Ectodermal cell (in vitro differentiated cells): ENCODE measurements at regions not wholly inside any gene's neighbourhood (a gene's known extent, or its start where the extent isn't known, plus 50 kb on each side); places are given as distances from the start of the nearest gene placed in this dataset.

Experiments used
- H3K27ac ChIP-seq: 2 replicates; pipeline ENCODE4 v1.7.0; 2013; ENCODE audit warnings: mild to moderate bottlenecking, low read depth, low read length; ENCODE audit not compliant: insufficient read depth, poor library complexity, severe bottlenecking
- H3K27me3 ChIP-seq: 2 replicates; pipeline ENCODE4 v1.7.0; 2013; ENCODE audit warnings: mild to moderate bottlenecking, low read length; ENCODE audit not compliant: insufficient read depth, control insufficient read depth, poor library complexity, severe bottlenecking
- H3K36me3 ChIP-seq: one replicate; pipeline ENCODE4 v1.7.0; 2013; ENCODE audit warnings: low read length; ENCODE audit not compliant: control insufficient read depth, insufficient read depth
- H3K4me1 ChIP-seq: one replicate; pipeline ENCODE4 v1.7.0; 2013; ENCODE audit warnings: low read length; ENCODE audit not compliant: control insufficient read depth, insufficient read depth
- H3K4me3 ChIP-seq: 2 replicates; pipeline ENCODE4 v1.7.0; 2013; ENCODE audit warnings: low read depth, low read length, control low read depth; ENCODE audit not compliant: insufficient read depth
- H3K9me3 ChIP-seq: 2 replicates; pipeline ENCODE4 v1.7.0; 2013; ENCODE audit warnings: mild to moderate bottlenecking, low read length, moderate library complexity; ENCODE audit not compliant: control insufficient read depth
- WGBS, 2 experiments: methylation state at CpG; one replicate each; pipeline ENCODE4 v1.1.7; 2013; ENCODE audit warnings: missing lambda C conversion rate in 2 of 2; 5-methylcytosine and 5-hydroxymethylcytosine counted together

DNA sequence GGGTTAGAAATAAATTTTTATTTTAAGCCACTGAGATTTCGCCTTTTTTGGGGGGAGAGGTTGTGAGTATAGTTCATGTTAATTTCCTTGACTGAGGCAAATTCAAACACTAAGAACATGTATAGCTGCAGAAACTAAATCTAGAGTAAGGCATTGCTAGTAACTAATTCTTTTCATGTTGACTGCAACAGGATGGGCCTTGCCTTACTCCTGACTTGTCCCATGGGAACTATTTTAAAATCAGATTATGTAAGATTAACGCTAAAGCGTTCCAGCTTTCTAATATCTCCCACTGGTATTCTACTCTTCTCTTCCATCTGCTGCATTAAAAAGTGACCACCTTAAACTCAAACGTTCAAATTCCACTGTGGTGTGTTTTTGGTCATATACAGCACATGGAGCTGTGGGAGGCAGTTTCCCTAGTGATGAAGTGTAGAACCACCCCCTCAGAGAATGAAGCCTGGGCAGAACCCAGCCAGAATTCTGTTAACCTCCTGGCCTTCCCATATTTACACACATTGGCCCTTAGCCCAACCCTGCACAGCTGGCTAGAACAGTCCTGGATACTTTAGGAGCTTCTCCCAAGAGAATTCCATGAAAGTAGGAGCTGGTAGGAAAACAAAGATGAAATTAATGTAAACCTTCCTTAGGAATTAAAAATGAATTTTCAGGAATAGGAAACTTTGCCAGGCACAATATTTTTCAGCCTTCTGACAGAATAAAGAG is 687.8 kb downstream of the SLC4A3 start:
- Histone ChIP-seq H3K27me3 (no peaks in the 10 kb centered on the region), H3K9me3 (no peaks in the 10 kb centered on the region), H3K36me3 (no peaks in the 10 kb centered on the region), H3K4me1 (no peaks in the 10 kb centered on the region), H3K4me3 (no peak overlapping the region), H3K27ac (no peak overlapping the region)
- 93 to 100% methylated on average over 3 to 4 of the region's 4 CpGs for WGBS, 2 experiments

- H3K36me3 ChIP-seq = no peaks in the 10 kb centered on the region
- no peak overlapping the region for H3K27ac ChIP-seq
- 73 to 83% methylated on average over 1 to 2 of the region's 2 CpGs for WGBS, 2 experiments
These were observed 690.6 kb downstream of the SLC4A3 start for GRCh38 chr2:220318037-220318436.

GRCh38 chr2:220318508-220318907 is 691.1 kb downstream of the SLC4A3 start:
- no peaks in the 10 kb centered on the region for H3K9me3 ChIP-seq
- H3K4me1 ChIP-seq = no peaks in the 10 kb centered on the region
- H3K27me3 ChIP-seq = no peaks in the 10 kb centered on the region
- H3K27ac ChIP-seq = no peak overlapping the region
- 57 to 62% methylated on average over 1 of the region's 1 CpG for WGBS, 2 experiments
- H3K4me3 ChIP-seq = no peak overlapping the region
- H3K36me3 ChIP-seq = no peaks in the 10 kb centered on the region

More at GRCh38 chr2:220318037-220318436, 690.6 kb downstream of the SLC4A3 start:
- no peaks in the 10 kb centered on the region for H3K4me1 ChIP-seq
- H3K27me3 ChIP-seq = no peaks in the 10 kb centered on the region
- H3K9me3 ChIP-seq = no peaks in the 10 kb centered on the region
- H3K4me3 ChIP-seq = no peak overlapping the region

DNA sequence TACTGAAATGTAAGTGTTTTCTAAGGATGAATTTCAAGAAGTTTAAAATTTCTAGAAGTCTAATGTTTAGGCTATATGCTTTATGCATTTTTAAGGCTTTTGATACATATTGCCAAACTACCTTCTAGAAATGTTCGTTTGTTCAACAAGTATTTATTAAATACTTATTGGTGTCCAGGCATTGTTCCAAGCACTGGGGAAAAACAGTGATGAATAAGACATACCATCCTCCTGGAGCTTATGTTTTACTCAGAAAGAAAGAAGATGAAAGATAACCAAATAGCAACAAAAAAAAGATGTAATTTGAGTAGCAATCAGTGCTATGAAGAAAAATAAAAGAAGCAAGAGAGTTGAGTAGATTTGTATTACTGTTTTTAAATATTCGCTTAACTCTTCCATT is 692.9 kb downstream of the SLC4A3 start:
- Histone ChIP-seq H3K9me3 (no peaks in the 10 kb centered on the region), H3K27me3 (no peaks in the 10 kb centered on the region), H3K27ac (no peak overlapping the region), H3K36me3 (no peaks in the 10 kb centered on the region), H3K4me3 (no peak overlapping the region), H3K4me1 (no peaks in the 10 kb centered on the region)
- 100% methylated on average over 1 of the region's 2 CpGs for WGBS, 2 experiments

- Histone ChIP-seq H3K4me1 (no peaks in the 10 kb centered on the region), H3K9me3 (no peaks in the 10 kb centered on the region), H3K36me3 (no peaks in the 10 kb centered on the region), H3K27me3 (no peaks in the 10 kb centered on the region), H3K27ac (no peak overlapping the region), H3K4me3 (no peak overlapping the region)
- 96 to 100% methylated on average over 1 of the region's 1 CpG for WGBS, 2 experiments
These were observed 705.5 kb downstream of the SLC4A3 start for GRCh38 chr2:220332886-220333285.

DNA sequence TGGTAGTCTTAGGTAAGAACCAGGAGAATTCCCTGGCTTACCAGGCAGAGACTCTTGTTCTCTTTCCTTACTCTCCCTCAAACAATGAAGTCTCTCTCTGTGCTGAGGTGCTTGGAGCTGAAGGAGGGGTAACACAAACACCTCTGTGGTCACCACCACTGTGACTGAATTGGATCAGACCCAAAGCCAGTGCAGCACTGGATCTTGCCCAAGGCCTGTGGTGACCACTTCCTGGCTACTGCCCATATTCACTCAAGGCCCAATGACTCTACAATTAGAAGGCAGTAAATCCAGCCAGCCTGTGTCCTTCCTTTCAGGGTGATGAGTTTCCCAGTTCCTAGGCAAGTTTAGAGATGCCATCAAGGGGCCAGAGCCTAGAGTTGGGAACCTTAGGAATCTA is 706.8 kb downstream of the SLC4A3 start:
- no peaks in the 10 kb centered on the region for H3K4me1 ChIP-seq
- H3K27ac ChIP-seq = no peak overlapping the region
- H3K4me3 ChIP-seq = no peak overlapping the region
- no peaks in the 10 kb centered on the region for H3K9me3 ChIP-seq
- H3K36me3 ChIP-seq = no peaks in the 10 kb centered on the region
- no peaks in the 10 kb centered on the region for H3K27me3 ChIP-seq

DNA sequence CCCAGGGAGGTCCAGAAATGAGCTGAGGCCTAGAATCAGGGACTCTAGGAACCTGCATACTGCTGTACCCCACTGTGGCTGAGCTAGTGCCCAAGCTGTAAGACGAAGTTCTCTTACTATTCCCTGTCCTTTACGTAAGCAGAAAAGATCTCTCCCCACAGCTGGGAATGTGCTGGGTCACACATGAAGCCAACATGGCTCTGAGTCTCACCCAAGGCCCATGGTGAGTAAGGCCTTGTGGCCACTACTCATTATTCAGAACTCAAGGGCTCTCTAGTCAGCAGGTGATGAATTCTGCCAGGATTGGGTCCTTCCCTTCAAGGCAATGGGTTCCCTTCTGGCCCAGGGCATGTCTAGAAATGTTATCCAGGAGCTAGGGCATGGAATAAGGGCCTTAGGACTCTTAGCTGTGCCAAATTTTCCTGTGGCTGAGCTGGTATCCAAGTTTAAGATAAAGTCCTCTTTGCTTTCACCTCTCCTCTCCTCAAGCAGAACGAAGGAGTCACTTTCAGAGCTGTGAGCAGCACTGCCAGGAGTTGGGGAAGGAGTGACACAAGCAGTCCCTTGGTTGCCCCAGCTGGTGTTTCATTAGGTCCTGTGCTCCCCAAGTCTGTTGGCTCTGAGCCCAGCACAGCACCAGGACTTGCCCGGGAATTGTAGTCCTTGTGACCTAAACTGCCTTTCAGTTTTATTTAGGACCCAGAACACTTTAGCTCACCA is 707.6 kb downstream of the SLC4A3 start:
- Histone ChIP-seq H3K27me3 (no peaks in the 10 kb centered on the region), H3K9me3 (no peaks in the 10 kb centered on the region), H3K4me1 (no peaks in the 10 kb centered on the region), H3K4me3 (no peak overlapping the region), H3K36me3 (no peaks in the 10 kb centered on the region), H3K27ac (no peak overlapping the region)
- WGBS, 2 experiments = 70 to 80% methylated on average over 4 of the region's 4 CpGs

- Histone ChIP-seq H3K9me3 (no peaks in the 10 kb centered on the region), H3K27ac (no peak overlapping the region), H3K4me1 (no peaks in the 10 kb centered on the region), H3K36me3 (no peaks in the 10 kb centered on the region), H3K27me3 (no peaks in the 10 kb centered on the region), H3K4me3 (no peak overlapping the region)
- 83 to 88% methylated on average over 4 of the region's 4 CpGs for WGBS, 2 experiments
These were observed 708.1 kb downstream of the SLC4A3 start for GRCh38 chr2:220335591-220335915.

DNA sequence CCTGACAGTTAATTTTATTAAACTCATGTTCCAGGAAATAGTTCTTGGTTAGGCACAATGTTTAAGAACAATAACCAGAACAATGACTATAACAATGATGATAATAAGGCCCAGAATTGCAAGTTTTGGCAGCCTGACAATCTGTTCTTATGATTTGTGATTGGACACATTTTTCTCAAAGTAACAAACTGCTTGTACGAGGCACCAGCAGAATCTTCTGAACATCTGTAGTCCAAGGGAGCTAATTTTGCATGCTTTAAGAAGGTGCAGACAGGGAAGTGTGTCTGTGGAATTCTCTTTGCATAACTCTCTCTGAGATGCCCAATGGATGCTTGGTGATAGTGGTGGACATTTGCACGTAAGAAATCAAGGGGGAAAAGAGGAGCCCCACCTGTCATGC is 709.3 kb downstream of the SLC4A3 start:
- 91 to 95% methylated on average over 2 of the region's 2 CpGs for WGBS, 2 experiments
- Histone ChIP-seq H3K27ac (no peak overlapping the region), H3K9me3 (no peaks in the 10 kb centered on the region), H3K27me3 (no peaks in the 10 kb centered on the region), H3K36me3 (no peaks in the 10 kb centered on the region), H3K4me3 (no peak overlapping the region), H3K4me1 (no peaks in the 10 kb centered on the region)

DNA sequence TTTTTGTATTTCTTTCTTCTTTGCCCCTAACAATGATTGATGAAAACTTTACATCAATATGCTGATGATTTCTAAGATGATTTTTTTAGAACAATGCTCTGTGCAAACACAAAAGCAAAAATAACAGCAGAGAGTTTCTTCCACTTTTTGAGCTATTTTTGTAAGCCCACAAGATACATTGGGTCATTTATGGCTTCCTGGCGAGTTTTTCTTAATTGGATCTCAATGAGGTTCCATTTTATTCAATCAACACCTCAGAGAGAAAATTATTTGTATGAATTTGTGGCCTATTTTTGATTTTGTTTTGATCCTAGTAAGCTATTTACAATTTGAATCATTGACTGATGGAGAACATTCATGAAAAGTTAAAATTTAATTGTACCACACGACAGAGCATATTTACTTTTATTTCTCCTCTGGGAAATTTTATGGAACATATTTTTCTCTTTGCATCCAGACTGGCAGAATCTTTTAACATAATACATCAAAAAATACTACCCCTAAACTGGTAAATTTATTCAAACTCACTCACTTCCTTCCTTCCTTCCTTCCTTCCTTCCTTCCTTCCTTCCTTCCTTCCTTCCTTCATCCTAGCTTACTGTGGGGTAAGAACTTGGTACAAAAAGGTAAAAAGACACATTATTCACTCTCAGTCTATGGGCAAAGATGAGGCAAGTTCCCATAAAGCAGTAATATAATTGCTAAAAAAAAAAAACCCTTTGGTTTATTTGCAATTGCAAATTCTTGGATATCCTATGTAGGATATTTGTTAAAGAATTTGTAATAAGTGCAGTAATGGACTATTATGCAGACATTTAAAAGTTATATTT is 710.4 kb downstream of the SLC4A3 start:
- H3K4me3 ChIP-seq = no peak overlapping the region
- no peaks in the 10 kb centered on the region for H3K27me3 ChIP-seq
- H3K4me1 ChIP-seq = no peaks in the 10 kb centered on the region
- peaks cover 3% of the 10 kb centered on the region for H3K9me3 ChIP-seq
- H3K27ac ChIP-seq = no peak overlapping the region
- WGBS, 2 experiments = 92 to 98% methylated on average over 1 to 2 of the region's 2 CpGs
- H3K36me3 ChIP-seq = no peaks in the 10 kb centered on the region
